ENCODE measurements at regions not wholly inside any gene's neighbourhood (a gene's known extent, or its start where the extent isn't known, plus 50 kb on each side); places are given as distances from the start of the nearest gene placed in this dataset.
"Not testable (repeated sequence)": the region's sequence is repeated elsewhere in the genome, so short reads cannot be mapped to it uniquely, and the experiment has no call there.

DNA sequence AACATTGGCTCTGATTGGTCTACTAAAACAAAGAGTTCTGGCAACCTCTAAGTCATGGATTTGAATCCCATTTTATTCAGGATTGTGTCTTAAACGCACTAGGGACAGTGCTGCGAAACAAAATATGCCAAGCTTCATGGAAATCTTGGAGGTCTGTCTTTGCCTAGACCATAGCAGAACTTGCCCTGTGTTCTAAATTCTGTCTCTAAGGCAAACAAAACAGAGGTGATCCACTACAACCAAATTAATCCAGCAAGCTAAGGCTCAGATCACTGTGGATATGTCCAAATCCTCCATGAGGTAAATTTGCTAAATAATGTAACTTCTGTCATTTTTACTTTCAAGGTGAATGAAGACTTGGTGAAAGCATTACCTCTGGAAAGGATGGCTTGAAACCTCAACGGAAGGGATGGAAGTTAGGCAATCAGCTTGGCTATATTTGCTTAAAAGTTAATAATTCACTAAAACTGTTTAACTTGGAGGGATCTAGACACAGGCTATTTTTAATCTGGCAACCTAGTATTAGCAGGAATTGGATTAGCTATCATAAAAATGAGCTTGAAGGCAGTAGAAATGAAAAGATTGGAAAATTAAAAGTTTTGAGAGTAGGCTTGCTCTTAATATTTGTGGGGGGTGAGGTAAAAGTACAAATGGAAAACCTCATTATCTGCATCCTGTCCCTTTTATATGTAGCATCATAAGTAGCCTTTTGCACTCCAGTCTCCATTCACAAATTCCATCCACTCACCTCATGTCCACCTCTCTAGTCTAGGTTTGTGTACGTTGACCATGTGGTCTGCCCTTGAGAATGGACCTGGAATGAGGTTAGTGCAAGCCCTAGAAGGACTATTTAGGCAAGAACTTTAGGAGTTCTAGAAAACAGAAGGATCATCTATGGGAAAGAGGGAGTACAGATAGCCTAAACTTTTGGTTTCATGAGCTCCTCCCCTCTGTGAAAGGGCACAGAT, 176.2 kb downstream of the SMC2 start:
- in situ Hi-C loops (cut with HindIII; ENCODE audit: low sequenced_read_pairs): loop anchor here (5.0 kb wide), 1 partner anchor 32 kb away; no protein-coding TSS in a partner anchor

DNA sequence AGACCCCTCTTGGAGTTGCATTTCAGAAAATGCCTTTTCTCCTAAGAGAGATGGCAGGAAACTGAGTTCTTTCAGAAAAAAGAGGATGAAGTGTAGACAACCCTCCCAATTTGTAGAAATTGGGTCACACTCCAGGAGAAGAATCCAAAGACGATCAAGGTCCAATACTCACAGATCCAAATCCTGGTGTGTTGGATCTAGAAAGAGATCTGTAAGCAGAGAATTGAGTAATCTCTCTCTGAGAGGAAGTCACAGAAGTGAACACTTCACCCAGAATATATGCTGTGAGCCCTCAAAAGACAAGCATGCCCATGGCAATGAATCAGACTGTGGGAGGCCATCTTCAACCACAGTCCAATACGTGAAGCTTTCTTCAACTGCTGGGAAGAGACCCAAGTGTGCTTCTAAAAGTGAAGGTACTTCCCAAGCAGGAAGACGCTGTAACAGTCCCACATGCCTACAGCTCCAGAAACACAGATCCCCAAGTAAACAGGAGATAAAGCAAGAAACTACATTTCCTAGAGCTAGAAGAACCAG, 182.7 kb downstream of the SMC2 start:
- in situ Hi-C loops (cut with HindIII; ENCODE audit: low sequenced_read_pairs): no loop called here

- in situ Hi-C loops (cut with HindIII; ENCODE audit: low sequenced_read_pairs): no loop called here
Measured at GRCh38 chr9:104278929-104279496, 184.9 kb downstream of the SMC2 start.

DNA sequence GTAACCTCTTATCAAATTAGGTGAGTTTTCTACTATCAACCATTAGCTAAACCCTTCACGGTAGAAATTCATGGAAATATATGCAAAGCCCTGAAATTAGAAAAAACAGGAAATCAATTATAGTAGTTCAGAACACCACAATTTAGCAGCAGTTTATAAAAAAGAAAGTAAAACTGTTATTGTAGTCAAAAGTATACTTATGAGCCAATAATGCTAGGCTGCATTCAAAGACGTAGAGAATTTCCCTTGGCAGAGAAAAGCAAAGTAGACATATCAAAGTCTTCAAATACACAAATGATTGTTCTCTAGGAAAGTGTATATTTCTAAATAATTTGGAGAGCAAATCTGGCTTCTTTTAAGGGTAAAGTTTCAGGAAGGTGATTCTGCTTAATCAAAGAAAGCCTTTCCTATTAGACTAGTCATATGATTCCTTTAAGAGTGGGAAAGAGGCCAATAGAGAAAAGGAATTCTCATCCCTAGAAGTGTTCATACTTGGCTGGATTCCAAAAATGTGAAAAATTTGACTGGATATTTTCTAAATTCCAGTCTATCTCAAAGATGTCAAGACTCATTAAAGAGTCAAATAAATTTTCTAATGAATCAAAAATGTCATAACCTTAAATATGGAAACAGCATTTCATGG, 185.5 kb downstream of the SMC2 start:
- in situ Hi-C loops (cut with HindIII; ENCODE audit: low sequenced_read_pairs): no loop called here

GRCh38 chr9:104280178-104280560, 186.1 kb downstream of the SMC2 start:
- in situ Hi-C loops (cut with HindIII; ENCODE audit: low sequenced_read_pairs): no loop called here

GRCh38 chr9:104280711-104281110, 186.6 kb downstream of the SMC2 start:
- in situ Hi-C loops (cut with HindIII; ENCODE audit: low sequenced_read_pairs): no loop called here

- in situ Hi-C loops (cut with HindIII; ENCODE audit: low sequenced_read_pairs): no loop called here
Measured at GRCh38 chr9:104286187-104286586, 192.1 kb downstream of the SMC2 start.

DNA sequence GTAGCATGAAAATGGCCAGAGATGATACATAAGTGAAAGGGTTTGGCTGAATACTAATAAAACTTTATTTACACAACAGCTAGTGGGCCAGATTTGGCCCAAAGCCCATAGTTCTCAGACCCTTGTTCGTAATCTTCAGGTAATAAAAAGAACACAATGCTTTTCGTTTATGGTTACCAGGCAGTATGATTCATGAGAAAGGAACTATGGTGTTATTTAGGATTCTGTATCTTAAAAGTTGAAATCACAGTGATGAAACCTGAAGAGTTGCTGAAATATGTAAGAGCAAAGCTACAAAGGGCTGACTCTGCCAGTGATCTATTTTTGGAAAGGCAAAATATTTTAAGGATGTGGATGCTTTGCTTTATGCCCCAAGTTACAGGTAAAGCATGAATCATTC, 192.7 kb downstream of the SMC2 start:
- in situ Hi-C loops (cut with HindIII; ENCODE audit: low sequenced_read_pairs): no loop called here

- in situ Hi-C loops (cut with HindIII; ENCODE audit: low sequenced_read_pairs): no loop called here
Measured at GRCh38 chr9:104287253-104287878, 193.3 kb downstream of the SMC2 start.

- in situ Hi-C loops (cut with HindIII; ENCODE audit: low sequenced_read_pairs): no loop called here
Measured at GRCh38 chr9:104293877-104294276, 199.8 kb downstream of the SMC2 start.

- in situ Hi-C loops (cut with HindIII; ENCODE audit: low sequenced_read_pairs): loop anchor here (5.0 kb wide), 1 partner anchor 33 kb away; no protein-coding TSS in a partner anchor
Measured at GRCh38 chr9:104300124-104300523, 203.9 kb upstream of the OR13F1 start.

DNA sequence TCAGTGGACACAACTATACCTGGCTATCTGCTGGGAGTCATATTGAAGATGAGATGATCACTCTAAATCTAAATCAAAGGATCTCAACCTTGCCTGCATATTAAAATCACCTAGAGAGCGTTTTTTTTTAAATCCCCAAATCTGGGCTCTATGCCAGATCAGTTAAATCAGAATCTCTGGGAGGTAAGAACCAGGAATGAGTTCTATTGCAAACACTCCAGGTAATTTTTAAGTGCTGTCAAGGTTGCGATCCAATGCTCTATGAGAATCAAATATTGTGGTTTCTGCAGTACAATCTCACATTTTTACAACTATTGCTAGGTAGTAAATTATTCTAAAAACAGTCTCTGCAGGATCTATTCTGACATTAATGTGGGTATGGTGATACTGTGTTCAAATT, 202.3 kb upstream of the OR13F1 start:
- in situ Hi-C loops (cut with HindIII; ENCODE audit: low sequenced_read_pairs): loop anchor here (5.0 kb wide), 1 partner anchor 34 kb away; no protein-coding TSS in a partner anchor

DNA sequence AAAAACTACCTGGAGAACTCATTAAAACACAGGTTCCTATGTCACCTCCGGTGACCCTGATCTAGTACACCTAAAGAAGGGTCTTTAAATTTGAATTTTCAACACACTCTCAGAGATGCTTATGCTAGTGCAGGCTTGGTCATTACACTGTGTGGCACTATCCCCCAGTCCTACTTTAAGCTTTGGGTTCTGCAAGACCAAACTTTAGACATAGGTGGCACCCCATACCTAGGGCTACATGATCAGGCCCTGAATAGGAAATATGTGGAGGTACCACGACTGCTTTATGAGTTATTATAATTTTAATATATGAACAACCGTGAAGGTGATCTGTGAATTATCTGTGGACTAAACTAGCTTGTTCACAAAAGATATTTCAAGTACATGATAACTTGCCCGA, 201.3 kb upstream of the OR13F1 start:
- in situ Hi-C loops (cut with HindIII; ENCODE audit: low sequenced_read_pairs): loop anchor here (5.0 kb wide), 1 partner anchor 35 kb away; no protein-coding TSS in a partner anchor

GRCh38 chr9:104304925-104305324, 199.1 kb upstream of the OR13F1 start:
- in situ Hi-C loops (cut with HindIII; ENCODE audit: low sequenced_read_pairs): loop anchor here (5.0 kb wide), 1 partner anchor 38 kb away; no protein-coding TSS in a partner anchor

- in situ Hi-C loops (cut with HindIII; ENCODE audit: low sequenced_read_pairs): no loop called here
Measured at GRCh38 chr9:104313396-104314110, 190.5 kb upstream of the OR13F1 start.

DNA sequence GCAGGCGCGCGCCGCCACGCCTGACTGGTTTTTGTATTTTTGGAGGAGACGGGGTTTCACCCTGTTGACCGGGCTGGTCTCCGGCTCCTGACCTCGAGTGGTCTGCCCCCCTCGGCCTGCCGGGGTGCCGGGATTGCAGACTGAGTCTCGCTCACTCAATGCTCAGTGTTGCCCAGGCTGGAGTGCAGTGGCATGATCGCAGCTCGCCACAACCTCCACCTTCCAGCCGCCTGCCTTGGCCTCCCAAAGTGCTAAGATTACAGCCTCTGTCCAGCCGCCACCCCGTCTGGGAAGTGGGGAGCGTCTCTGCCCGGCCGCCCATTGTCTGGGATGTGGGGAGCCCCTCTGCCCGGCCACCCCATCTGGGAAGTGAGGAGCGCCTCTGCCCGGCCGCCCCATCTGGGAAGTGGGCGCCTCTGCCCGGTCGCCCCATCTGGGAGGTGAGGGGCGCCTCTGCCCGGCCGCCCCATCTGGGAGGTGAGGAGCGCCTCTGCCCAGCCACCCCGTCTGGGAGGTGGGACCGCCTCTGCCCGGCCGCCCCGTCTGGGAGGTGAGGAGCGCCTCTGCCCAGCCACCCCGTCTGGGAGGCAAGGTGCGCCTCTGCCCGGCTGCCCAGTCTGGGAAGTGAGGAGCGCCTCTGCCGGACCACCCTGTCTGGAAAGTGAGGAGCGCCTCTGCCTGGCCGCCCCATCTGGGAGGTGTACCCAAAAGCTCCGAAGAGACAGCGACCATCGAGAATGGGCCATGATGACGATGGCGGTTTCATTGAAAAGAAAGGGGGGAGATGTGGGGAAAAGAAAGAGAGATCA, 187.7 kb upstream of the OR13F1 start:
- in situ Hi-C loops (cut with HindIII; ENCODE audit: low sequenced_read_pairs): not testable (repeated sequence)

- in situ Hi-C loops (cut with HindIII; ENCODE audit: low sequenced_read_pairs): no loop called here
Measured at GRCh38 chr9:104319198-104319597, 184.9 kb upstream of the OR13F1 start.

DNA sequence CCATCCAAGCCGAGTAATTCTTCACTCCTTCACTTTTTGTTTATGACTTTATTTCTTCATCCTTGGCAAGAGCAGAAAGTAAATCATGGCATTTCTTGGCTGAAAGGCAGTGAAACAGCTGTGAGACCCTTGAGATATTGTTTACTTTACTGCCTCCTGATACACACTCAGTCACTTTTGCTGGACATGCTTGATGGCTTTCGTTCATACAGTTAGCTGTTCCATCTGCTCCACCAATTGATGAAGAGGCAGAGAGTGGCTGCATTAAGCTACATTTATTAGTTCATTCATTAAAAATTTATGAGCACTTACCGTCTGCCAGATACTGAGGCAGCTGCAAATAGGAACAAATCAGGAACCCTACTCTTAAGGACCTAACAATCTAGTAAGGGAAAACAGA, 184.4 kb upstream of the OR13F1 start:
- in situ Hi-C loops (cut with HindIII; ENCODE audit: low sequenced_read_pairs): no loop called here

DNA sequence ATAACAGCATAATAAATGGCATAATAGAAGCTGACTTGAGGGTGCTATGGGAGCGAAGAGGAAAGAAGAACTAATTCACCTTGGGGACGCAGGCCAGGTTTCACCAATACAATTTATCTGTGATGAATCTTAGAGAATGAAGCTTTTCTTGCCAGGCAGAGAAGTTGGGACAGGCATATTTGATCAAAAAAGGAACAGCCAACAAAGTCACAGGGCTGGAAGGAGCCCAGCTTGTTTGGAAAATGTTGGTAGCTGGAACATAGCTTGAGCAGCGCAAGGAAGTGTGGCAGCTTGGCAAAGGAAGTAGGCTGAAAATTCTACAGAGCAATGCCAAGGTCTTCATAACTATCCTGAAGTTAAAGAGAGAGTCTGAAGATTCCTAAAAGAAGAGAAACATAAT, 181.5 kb upstream of the OR13F1 start:
- in situ Hi-C loops (cut with HindIII; ENCODE audit: low sequenced_read_pairs): no loop called here
